GM23248 (cell line): ENCODE measurements at regions not wholly inside any gene's neighbourhood (a gene's known extent, or its start where the extent isn't known, plus 50 kb on each side); places are given as distances from the start of the nearest gene placed in this dataset.

ENCODE experiments used
- DNase-seq: peaks from one replicate; pipeline ENCODE4 v3.0.0-alpha.2; 2015
- H2AFZ ChIP-seq: fragments of 200-600 bp; sonication (generic); 2 replicates; pipeline ENCODE4 v1.6.1; 2016; ENCODE audit warnings: antibody characterized with exemption
- H3F3A ChIP-seq: fragments of 200-600 bp; sonication (generic); 2 replicates; pipeline ENCODE4 v1.6.1; 2016; ENCODE audit warnings: mild to moderate bottlenecking, antibody characterized with exemption, mixed run types; ENCODE audit not compliant: insufficient read depth
- H3K27ac ChIP-seq: fragments of 200-600 bp; sonication (generic); 2 replicates; pipeline ENCODE4 v1.5.1; 2016; ENCODE audit warnings: mild to moderate bottlenecking
- H3K27me3 ChIP-seq: fragments of 200-600 bp; sonication (generic); replicated peaks from 2 replicates; pipeline ENCODE4 v1.6.1; 2016; ENCODE audit warnings: mild to moderate bottlenecking; ENCODE audit not compliant: insufficient read depth
- H3K36me3 ChIP-seq: fragments of 200-600 bp; sonication (generic); 2 replicates; pipeline ENCODE4 v1.6.1; 2016; ENCODE audit warnings: low read depth, mild to moderate bottlenecking
- H3K4me1 ChIP-seq: fragments of 200-600 bp; sonication (generic); 2 replicates; pipeline ENCODE4 v1.6.1; 2016; ENCODE audit warnings: mild to moderate bottlenecking; ENCODE audit not compliant: insufficient read depth
- H3K4me2 ChIP-seq: fragments of 200-600 bp; sonication (generic); one replicate; pipeline ENCODE4 v1.6.1; 2016; ENCODE audit warnings: mild to moderate bottlenecking; ENCODE audit not compliant: unreplicated experiment
- H3K4me3 ChIP-seq: fragments of 200-600 bp; sonication (generic); 2 replicates; pipeline ENCODE4 v1.5.1; 2016; ENCODE audit warnings: mild to moderate bottlenecking
- H3K79me2 ChIP-seq: fragments of 200-600 bp; sonication (generic); 2 replicates; pipeline ENCODE4 v1.6.1; 2016; ENCODE audit warnings: mild to moderate bottlenecking; ENCODE audit not compliant: insufficient read depth
- H3K9ac ChIP-seq: fragments of 200-600 bp; sonication (generic); 2 replicates; pipeline ENCODE4 v1.6.1; 2016; ENCODE audit warnings: mild to moderate bottlenecking
- H3K9me2 ChIP-seq: fragments of 200-600 bp; sonication (generic); 2 replicates; pipeline ENCODE4 v1.6.1; 2016; ENCODE audit warnings: mixed run types, mild to moderate bottlenecking, moderate library complexity; ENCODE audit not compliant: insufficient read depth
- H3K9me3 ChIP-seq: fragments of 200-600 bp; sonication (generic); one replicate; pipeline ENCODE4 v1.6.1; 2017; ENCODE audit warnings: low read depth
- H4K20me1 ChIP-seq: fragments of 200-600 bp; sonication (generic); 2 replicates; pipeline ENCODE4 v1.6.0; 2016; ENCODE audit not compliant: insufficient read depth
- EZH2 ChIP-seq: fragments of 200-600 bp; sonication (generic); IDR thresholded peaks from 2 replicates; pipeline ENCODE4 v1.6.1; 2018; ENCODE audit warnings: antibody characterized with exemption, mild to moderate bottlenecking; ENCODE audit not compliant: insufficient read depth, poor library complexity, severe bottlenecking
- EZH2phosphoT487 ChIP-seq: fragments of 200-600 bp; sonication (generic); IDR thresholded peaks from 2 replicates; pipeline ENCODE4 v1.6.1; 2018; ENCODE audit warnings: antibody characterized with exemption, moderate library complexity, mild to moderate bottlenecking, low read depth; ENCODE audit not compliant: insufficient read depth
- WGBS, 2 experiments: methylation state at CpG; one replicate each; pipeline ENCODE4 v1.1.6; 2015 to 2017; ENCODE audit warnings: low lambda C conversion rate in 2 of 2, low coverage in 1 of 2; ENCODE audit errors: missing lambda C conversion rate in 2 of 2; 5-methylcytosine and 5-hydroxymethylcytosine counted together
- in situ Hi-C: fragments of 300-500 bp; cut with MboI; formaldehyde crosslinking; loops from 2 replicates; pipeline ENCODE4 v1.15.0; 2020

GRCh38 chr2:64318476-64318748 is 135.6 kb upstream of the LGALSL start:
- TF ChIP-seq EZH2 (no peak), EZH2phosphoT487 (no peak)
- no peaks in the 10 kb centered on the region for H3K79me2 ChIP-seq
- H3K36me3 ChIP-seq: no peaks in the 10 kb centered on the region
- WGBS, 2 experiments: 39 to 46% methylated on average over 1 of the region's 1 CpG
- no peaks in the 10 kb centered on the region for H3K9me2 ChIP-seq
- no peaks in the 10 kb centered on the region for H3K9me3 ChIP-seq
- no peaks in the 10 kb centered on the region for H3F3A ChIP-seq
- H3K27me3 ChIP-seq: peaks cover 36% of the 10 kb centered on the region; the same call in 1 of the 2 replicates
- no peak overlapping the region for H2AFZ ChIP-seq
- no peaks in the 10 kb centered on the region for H3K4me1 ChIP-seq
- H3K27ac ChIP-seq: no peak overlapping the region
- no peaks in the 10 kb centered on the region for H4K20me1 ChIP-seq
- no peak overlapping the region for H3K9ac ChIP-seq
- no peak for DNase-seq
- no peak overlapping the region for H3K4me2 ChIP-seq
- no peak overlapping the region for H3K4me3 ChIP-seq
- in situ Hi-C loops: no loop called here

DNA sequence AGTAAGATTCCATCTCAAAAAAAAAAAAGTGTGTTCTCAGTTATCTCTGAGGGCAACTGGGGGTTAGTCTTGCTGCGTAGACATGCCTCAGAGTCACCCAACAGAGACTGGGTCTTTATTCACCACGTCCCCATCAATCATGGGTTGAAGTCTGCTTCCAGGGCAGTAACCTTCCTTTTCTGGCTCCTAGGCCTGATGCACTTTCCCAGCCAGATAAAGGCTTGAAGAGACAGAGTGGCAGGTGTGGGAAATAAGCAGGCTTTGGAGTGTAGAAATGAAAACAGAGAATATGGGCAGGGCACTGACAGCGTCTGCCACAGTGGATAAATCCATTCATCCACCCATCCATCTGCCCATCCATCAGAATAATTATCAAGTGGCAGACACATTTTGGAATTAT is 134.1 kb upstream of the LGALSL start:
- DNase-seq: no peak
- Histone ChIP-seq H3K27me3 (peaks cover 36% of the 10 kb centered on the region; the same call in 1 of the 2 replicates), H2AFZ (no peak overlapping the region), H3K4me3 (no peak overlapping the region), H3K27ac (no peak overlapping the region), H3K9ac (no peak overlapping the region), H3K9me2 (no peaks in the 10 kb centered on the region), H3K79me2 (no peaks in the 10 kb centered on the region), H3K36me3 (no peaks in the 10 kb centered on the region), H3K4me1 (no peaks in the 10 kb centered on the region), H3K4me2 (no peak overlapping the region), H3F3A (no peaks in the 10 kb centered on the region), H3K9me3 (no peaks in the 10 kb centered on the region), H4K20me1 (no peaks in the 10 kb centered on the region)
- WGBS, 2 experiments: 73 to 76% methylated on average over 3 of the region's 3 CpGs
- in situ Hi-C loops: no loop called here
- TF ChIP-seq EZH2 (no peak), EZH2phosphoT487 (no peak)

- no peaks in the 10 kb centered on the region for H3K36me3 ChIP-seq
- TF ChIP-seq EZH2: no peak
- TF ChIP-seq EZH2phosphoT487: no peak
- no peak overlapping the region for H3K9ac ChIP-seq
- H3K9me3 ChIP-seq: no peaks in the 10 kb centered on the region
- DNase-seq: no peak
- H3K4me3 ChIP-seq: no peak overlapping the region
- H3K27me3 ChIP-seq: peaks cover 17% of the 10 kb centered on the region; the same call in 1 of the 2 replicates
- no peaks in the 10 kb centered on the region for H3K4me1 ChIP-seq
- WGBS, 2 experiments: 67 to 71% methylated on average over 5 of the region's 5 CpGs
- H3K4me2 ChIP-seq: no peak overlapping the region
- H4K20me1 ChIP-seq: no peaks in the 10 kb centered on the region
- H2AFZ ChIP-seq: no peak overlapping the region
- H3K79me2 ChIP-seq: no peaks in the 10 kb centered on the region
- in situ Hi-C loops: no loop called here
- H3K9me2 ChIP-seq: no peaks in the 10 kb centered on the region
- no peaks in the 10 kb centered on the region for H3F3A ChIP-seq
- H3K27ac ChIP-seq: no peak overlapping the region
Observed at GRCh38 chr2:64322433-64322832, 131.5 kb upstream of the LGALSL start.

- H3K27me3 ChIP-seq: peaks cover 17% of the 10 kb centered on the region; the same call in 1 of the 2 replicates
Observed at GRCh38 chr2:64323197-64323596, 130.8 kb upstream of the LGALSL start.

More at GRCh38 chr2:64323197-64323596, 130.8 kb upstream of the LGALSL start:
- Histone ChIP-seq H3K9me3 (no peaks in the 10 kb centered on the region), H2AFZ (no peak overlapping the region), H3K4me3 (no peak overlapping the region), H3K9me2 (no peaks in the 10 kb centered on the region), H3K79me2 (no peaks in the 10 kb centered on the region), H3F3A (no peaks in the 10 kb centered on the region), H3K36me3 (no peaks in the 10 kb centered on the region), H3K9ac (no peak overlapping the region), H4K20me1 (no peaks in the 10 kb centered on the region), H3K4me2 (no peak overlapping the region), H3K4me1 (no peaks in the 10 kb centered on the region), H3K27ac (no peak overlapping the region)
- no peak for TF ChIP-seq EZH2phosphoT487
- no peak for TF ChIP-seq EZH2
- WGBS, 2 experiments: 79 to 80% methylated on average over 5 of the region's 5 CpGs
- in situ Hi-C loops: no loop called here
- DNase-seq: no peak
